ENCODE measurements at regions not wholly inside any gene's neighbourhood (a gene's known extent, or its start where the extent isn't known, plus 50 kb on each side); places are given as distances from the start of the nearest gene placed in this dataset.

GRCh38 chr2:15689654-15690053 lies 98.0 kb downstream of the DDX1 start:
- Histone ChIP-seq H4K91ac (ENCODE audit: low read depth, low read length) (no peak overlapping the region), H3K9me3 (ENCODE audit: insufficient read depth, low read depth, low read length) (peaks cover 2% of the 10 kb centered on the region), H3K4me3 (ENCODE audit: low read depth, low read length) (no peak overlapping the region), H3K18ac (ENCODE audit: low read length) (no peak overlapping the region), H2BK120ac (ENCODE audit: insufficient read depth, low read length, poor library complexity) (no peak overlapping the region), H3K4me1 (ENCODE audit: control insufficient read depth in 1 of 2, insufficient read depth in 2 of 2, low read length in 2 of 2) (peaks cover 2 to 6% of the 10 kb centered on the region in 2 experiments), H3K27me3 (ENCODE audit: insufficient read depth, low read length) (no peaks in the 10 kb centered on the region), H3K4ac (ENCODE audit: low read depth, low read length) (no peak overlapping the region), H4K8ac (ENCODE audit: low read depth, low read length) (no peak overlapping the region), H3K27ac (ENCODE audit: low read depth, low read length) (no peak overlapping the region), H4K12ac (ENCODE audit: low read depth, low read length) (no peak overlapping the region), H3K4me2 (ENCODE audit: low read length) (no peak overlapping the region), H3K23ac (ENCODE audit: low read length) (no peak overlapping the region), H2AFZ (ENCODE audit: insufficient read depth, low read length, poor library complexity) (no peak overlapping the region), H2BK5ac (ENCODE audit: low read depth, low read length, poor library complexity) (no peak overlapping the region), H2BK12ac (ENCODE audit: low read length) (no peak overlapping the region), H2AK5ac (ENCODE audit: low read length) (no peak overlapping the region), H3K36me3 (ENCODE audit: control insufficient read depth in 1 of 2, insufficient read depth in 2 of 2, low read length in 2 of 2) (no peaks in the 10 kb centered on the region), H3K79me1 (ENCODE audit: low read length) (no peaks in the 10 kb centered on the region), H3K9ac (ENCODE audit: low read length) (no peak overlapping the region), H3K79me2 (ENCODE audit: control insufficient read depth, insufficient read depth, low read length, poor library complexity) (no peaks in the 10 kb centered on the region), H3K14ac (ENCODE audit: low read length) (no peak overlapping the region)
- no CpG with 5 or more reads among the region's 10 CpGs for WGBS (ENCODE audit: extremely low coverage, insufficient coverage, insufficient read length)
- no peak for DNase-seq

- peak in 1 of 2 donors; percentile 24 for DNase-seq
- H3K4me1 ChIP-seq (ENCODE audit: control insufficient read depth in 1 of 2, insufficient read depth in 2 of 2, low read length in 2 of 2) = peaks cover 2 to 6% of the 10 kb centered on the region in 2 experiments
- no peak overlapping the region for H3K27ac ChIP-seq (ENCODE audit: low read depth, low read length)
- H3K27me3 ChIP-seq (ENCODE audit: insufficient read depth, low read length) = no peaks in the 10 kb centered on the region
- H3K14ac ChIP-seq (ENCODE audit: low read length) = no peak overlapping the region
- H3K9ac ChIP-seq (ENCODE audit: low read length) = no peak overlapping the region
- H3K36me3 ChIP-seq (ENCODE audit: control insufficient read depth in 1 of 2, insufficient read depth in 2 of 2, low read length in 2 of 2) = no peaks in the 10 kb centered on the region
- H3K23ac ChIP-seq (ENCODE audit: low read length) = no peak overlapping the region
- no peak overlapping the region for H3K4ac ChIP-seq (ENCODE audit: low read depth, low read length)
- peaks cover 2% of the 10 kb centered on the region for H3K9me3 ChIP-seq (ENCODE audit: insufficient read depth, low read depth, low read length)
- no peak overlapping the region for H3K18ac ChIP-seq (ENCODE audit: low read length)
- H4K91ac ChIP-seq (ENCODE audit: low read depth, low read length) = no peak overlapping the region
- H2AFZ ChIP-seq (ENCODE audit: insufficient read depth, low read length, poor library complexity) = no peak overlapping the region
- no peak overlapping the region for H2BK12ac ChIP-seq (ENCODE audit: low read length)
- no CpG with 5 or more reads among the region's 12 CpGs for WGBS (ENCODE audit: extremely low coverage, insufficient coverage, insufficient read length)
- no peak overlapping the region for H2AK5ac ChIP-seq (ENCODE audit: low read length)
- H3K79me2 ChIP-seq (ENCODE audit: control insufficient read depth, insufficient read depth, low read length, poor library complexity) = no peaks in the 10 kb centered on the region
- no peak overlapping the region for H2BK5ac ChIP-seq (ENCODE audit: low read depth, low read length, poor library complexity)
- H4K8ac ChIP-seq (ENCODE audit: low read depth, low read length) = no peak overlapping the region
- H3K4me2 ChIP-seq (ENCODE audit: low read length) = no peak overlapping the region
- H3K4me3 ChIP-seq (ENCODE audit: low read depth, low read length) = no peak overlapping the region
- H3K79me1 ChIP-seq (ENCODE audit: low read length) = no peaks in the 10 kb centered on the region
- H4K12ac ChIP-seq (ENCODE audit: low read depth, low read length) = no peak overlapping the region
- H2BK120ac ChIP-seq (ENCODE audit: insufficient read depth, low read length, poor library complexity) = no peak overlapping the region
Observed at GRCh38 chr2:15691586-15692310, 100.1 kb downstream of the DDX1 start.

GRCh38 chr2:15692551-15693377 lies 101.1 kb downstream of the DDX1 start:
- H2AFZ ChIP-seq (ENCODE audit: insufficient read depth, low read length, poor library complexity) = no peak overlapping the region
- no peak overlapping the region for H3K23ac ChIP-seq (ENCODE audit: low read length)
- no peak for DNase-seq
- no peak overlapping the region for H2BK120ac ChIP-seq (ENCODE audit: insufficient read depth, low read length, poor library complexity)
- no peak overlapping the region for H2BK5ac ChIP-seq (ENCODE audit: low read depth, low read length, poor library complexity)
- H3K79me1 ChIP-seq (ENCODE audit: low read length) = no peaks in the 10 kb centered on the region
- no peak overlapping the region for H3K4me2 ChIP-seq (ENCODE audit: low read length)
- no peaks in the 10 kb centered on the region for H3K36me3 ChIP-seq (ENCODE audit: control insufficient read depth in 1 of 2, insufficient read depth in 2 of 2, low read length in 2 of 2)
- H3K4me3 ChIP-seq (ENCODE audit: low read depth, low read length) = no peak overlapping the region
- H3K79me2 ChIP-seq (ENCODE audit: control insufficient read depth, insufficient read depth, low read length, poor library complexity) = no peaks in the 10 kb centered on the region
- H2AK5ac ChIP-seq (ENCODE audit: low read length) = no peak overlapping the region
- no peak overlapping the region for H3K9ac ChIP-seq (ENCODE audit: low read length)
- no peak overlapping the region for H3K14ac ChIP-seq (ENCODE audit: low read length)
- no peak overlapping the region for H4K8ac ChIP-seq (ENCODE audit: low read depth, low read length)
- no peak overlapping the region for H3K27ac ChIP-seq (ENCODE audit: low read depth, low read length)
- no peaks in the 10 kb centered on the region for H3K27me3 ChIP-seq (ENCODE audit: insufficient read depth, low read length)
- no peak overlapping the region for H3K18ac ChIP-seq (ENCODE audit: low read length)
- no peak overlapping the region for H4K12ac ChIP-seq (ENCODE audit: low read depth, low read length)
- no peak overlapping the region for H2BK12ac ChIP-seq (ENCODE audit: low read length)
- no CpG with 5 or more reads among the region's 15 CpGs for WGBS (ENCODE audit: extremely low coverage, insufficient coverage, insufficient read length)
- H3K4me1 ChIP-seq (ENCODE audit: control insufficient read depth in 1 of 2, insufficient read depth in 2 of 2, low read length in 2 of 2) = peaks cover 2 to 6% of the 10 kb centered on the region in 2 experiments
- no peak overlapping the region for H3K4ac ChIP-seq (ENCODE audit: low read depth, low read length)
- H4K91ac ChIP-seq (ENCODE audit: low read depth, low read length) = no peak overlapping the region
- H3K9me3 ChIP-seq (ENCODE audit: insufficient read depth, low read depth, low read length) = peaks cover 2% of the 10 kb centered on the region

GRCh38 chr2:15693382-15693781 lies 101.7 kb downstream of the DDX1 start:
- no peak overlapping the region for H4K8ac ChIP-seq (ENCODE audit: low read depth, low read length)
- H2AK5ac ChIP-seq (ENCODE audit: low read length) = no peak overlapping the region
- no peak overlapping the region for H2AFZ ChIP-seq (ENCODE audit: insufficient read depth, low read length, poor library complexity)
- no peak for DNase-seq
- H3K36me3 ChIP-seq (ENCODE audit: control insufficient read depth in 1 of 2, insufficient read depth in 2 of 2, low read length in 2 of 2) = no peaks in the 10 kb centered on the region
- no peaks in the 10 kb centered on the region for H3K79me1 ChIP-seq (ENCODE audit: low read length)
- H2BK5ac ChIP-seq (ENCODE audit: low read depth, low read length, poor library complexity) = no peak overlapping the region
- H3K4ac ChIP-seq (ENCODE audit: low read depth, low read length) = no peak overlapping the region
- no peak overlapping the region for H3K27ac ChIP-seq (ENCODE audit: low read depth, low read length)
- H3K4me1 ChIP-seq (ENCODE audit: control insufficient read depth in 1 of 2, insufficient read depth in 2 of 2, low read length in 2 of 2) = peaks cover 2 to 6% of the 10 kb centered on the region in 2 experiments
- H4K12ac ChIP-seq (ENCODE audit: low read depth, low read length) = no peak overlapping the region
- no peak overlapping the region for H4K91ac ChIP-seq (ENCODE audit: low read depth, low read length)
- H3K79me2 ChIP-seq (ENCODE audit: control insufficient read depth, insufficient read depth, low read length, poor library complexity) = no peaks in the 10 kb centered on the region
- H3K23ac ChIP-seq (ENCODE audit: low read length) = no peak overlapping the region
- no peak overlapping the region for H3K4me3 ChIP-seq (ENCODE audit: low read depth, low read length)
- H3K27me3 ChIP-seq (ENCODE audit: insufficient read depth, low read length) = no peaks in the 10 kb centered on the region
- H3K9ac ChIP-seq (ENCODE audit: low read length) = no peak overlapping the region
- no peak overlapping the region for H3K18ac ChIP-seq (ENCODE audit: low read length)
- peaks cover 2% of the 10 kb centered on the region for H3K9me3 ChIP-seq (ENCODE audit: insufficient read depth, low read depth, low read length)
- no peak overlapping the region for H3K14ac ChIP-seq (ENCODE audit: low read length)
- H2BK120ac ChIP-seq (ENCODE audit: insufficient read depth, low read length, poor library complexity) = no peak overlapping the region
- no peak overlapping the region for H2BK12ac ChIP-seq (ENCODE audit: low read length)
- no peak overlapping the region for H3K4me2 ChIP-seq (ENCODE audit: low read length)
- WGBS (ENCODE audit: extremely low coverage, insufficient coverage, insufficient read length) = no CpG with 5 or more reads among the region's 4 CpGs

Measured in trophoblast cell (in vitro differentiated cells and primary cell).